NCI-H524 (cell line): ENCODE measurements at regions not wholly inside any gene's neighbourhood (a gene's known extent, or its start where the extent isn't known, plus 50 kb on each side); places are given as distances from the start of the nearest gene placed in this dataset.
"Not testable (repeated sequence)": the region's sequence is repeated elsewhere in the genome, so short reads cannot be mapped to it uniquely, and the experiment has no call there.

Experiments used
- DNase-seq, 2 experiments: peaks; one replicate each; lab custom pipeline; 2025; lab: John Stamatoyannopoulos, UW

GRCh38 chr1:73065339-73066041 lies 783.2 kb upstream of the NEGR1 start:
- DNase-seq: peak; percentile 45 to 87

- no peak for DNase-seq
Observed at GRCh38 chr1:73056826-73057225, 774.5 kb upstream of the NEGR1 start.

GRCh38 chr1:73044241-73045036 lies 762.1 kb upstream of the NEGR1 start:
- DNase-seq: no peak

DNA sequence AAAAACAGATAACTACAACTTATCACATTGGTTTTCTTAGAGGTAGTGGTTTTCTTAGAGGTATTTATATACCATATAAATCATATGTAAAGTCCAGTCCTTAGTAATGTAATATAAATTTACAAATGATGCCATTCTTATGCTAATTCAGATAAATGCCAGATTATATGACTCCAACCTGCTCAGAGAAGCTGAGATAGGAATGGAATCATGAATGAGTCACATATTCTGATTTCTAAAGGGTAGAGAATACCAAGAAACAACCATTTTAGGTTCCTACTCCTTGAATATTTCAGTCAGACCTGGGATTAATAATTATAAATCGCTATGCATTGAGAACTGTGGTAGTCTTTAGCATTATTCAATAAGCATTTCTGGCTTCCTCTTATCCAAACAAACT lies 760.1 kb upstream of the NEGR1 start:
- no peak for DNase-seq

- no peak for DNase-seq
Observed at GRCh38 chr1:73040811-73041210, 758.5 kb upstream of the NEGR1 start.

DNA sequence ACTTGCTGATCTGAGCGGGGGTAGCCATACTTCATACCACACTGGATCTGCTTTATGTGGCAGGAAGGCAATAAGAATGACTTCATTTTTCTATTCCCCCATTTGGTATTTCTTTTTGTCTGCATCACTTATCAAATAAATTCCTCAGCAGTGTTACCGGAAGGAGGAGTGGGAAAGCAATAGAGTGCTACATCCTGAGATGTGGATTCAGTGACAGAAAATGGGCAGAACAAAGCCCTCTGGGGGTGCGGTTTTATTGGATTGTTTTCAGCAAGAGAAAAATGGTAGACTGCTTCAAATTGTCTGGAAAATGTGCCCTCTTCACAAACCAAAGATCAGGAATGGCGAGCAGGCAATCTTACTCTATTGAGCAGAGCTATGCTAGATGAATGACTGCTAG lies 751.9 kb upstream of the NEGR1 start:
- no peak for DNase-seq

GRCh38 chr1:73033640-73034039 lies 751.3 kb upstream of the NEGR1 start:
- DNase-seq: no peak

- no peak for DNase-seq
Observed at GRCh38 chr1:73029571-73029970, 747.2 kb upstream of the NEGR1 start.

- no peak for DNase-seq
Observed at GRCh38 chr1:73026114-73026513, 743.8 kb upstream of the NEGR1 start.

DNA sequence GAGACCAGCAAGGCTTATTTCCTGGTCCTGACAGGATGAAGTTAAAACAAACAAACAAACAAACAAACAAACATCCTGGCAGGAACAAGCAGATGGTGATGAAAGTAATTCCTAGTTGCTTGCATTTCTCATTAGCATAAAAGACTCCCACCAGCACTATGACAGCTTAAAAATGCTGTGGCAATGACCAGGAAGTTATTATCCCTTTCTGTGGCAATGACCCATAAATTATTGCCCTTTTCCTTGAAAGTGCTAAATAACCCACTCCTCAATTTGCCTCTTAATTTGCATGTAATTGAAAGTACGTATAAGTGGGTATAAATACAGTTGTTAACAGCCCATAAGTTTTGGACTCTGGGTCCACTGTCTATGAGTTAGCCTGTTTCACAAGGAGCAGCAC lies 727.6 kb upstream of the NEGR1 start:
- DNase-seq: no peak

GRCh38 chr1:73009311-73009710 lies 727.0 kb upstream of the NEGR1 start:
- no peak for DNase-seq

DNA sequence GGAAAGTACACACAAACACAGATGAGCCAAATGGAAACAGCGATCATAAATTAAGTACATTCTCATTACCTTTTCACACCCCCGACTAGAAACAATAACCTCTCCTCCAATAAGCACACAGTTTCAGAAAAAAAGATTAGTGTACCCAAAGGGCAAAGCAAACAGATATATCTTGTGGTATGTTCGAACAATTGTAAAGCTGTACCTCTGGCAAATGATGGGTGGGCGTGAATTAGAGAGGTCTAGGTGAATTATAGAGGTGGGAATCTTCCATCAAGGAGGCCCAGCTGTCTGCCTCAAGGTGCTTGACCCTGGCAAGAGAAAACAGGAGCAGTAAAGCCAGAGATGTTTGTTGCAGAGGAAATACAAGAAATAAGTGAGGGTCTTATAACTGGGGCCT lies 715.3 kb upstream of the NEGR1 start:
- no peak for DNase-seq

- DNase-seq: no peak
Observed at GRCh38 chr1:72997041-72997440, 714.7 kb upstream of the NEGR1 start.

DNA sequence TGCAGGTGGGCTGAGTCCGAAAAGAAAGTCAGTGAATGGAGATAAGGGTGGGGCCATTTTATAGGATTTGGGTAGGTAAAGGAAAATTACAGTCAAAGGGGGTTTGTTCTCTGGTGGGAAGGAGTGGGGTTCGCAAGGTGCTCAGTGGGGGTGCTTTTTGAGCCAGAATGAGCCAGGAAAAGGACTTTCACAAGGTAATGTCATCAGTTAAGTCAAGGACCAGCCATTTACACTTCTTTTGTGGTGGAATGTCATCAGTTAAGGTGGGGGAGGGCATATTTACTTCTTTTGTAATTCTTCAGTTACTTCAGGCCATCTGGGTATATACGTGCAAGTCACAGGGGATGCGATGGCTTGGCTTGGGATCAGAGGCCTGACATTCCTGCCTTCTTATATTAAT lies 705.5 kb upstream of the NEGR1 start:
- DNase-seq: not testable (repeated sequence)

- DNase-seq: no peak
Observed at GRCh38 chr1:72986591-72987290, 704.4 kb upstream of the NEGR1 start.

DNA sequence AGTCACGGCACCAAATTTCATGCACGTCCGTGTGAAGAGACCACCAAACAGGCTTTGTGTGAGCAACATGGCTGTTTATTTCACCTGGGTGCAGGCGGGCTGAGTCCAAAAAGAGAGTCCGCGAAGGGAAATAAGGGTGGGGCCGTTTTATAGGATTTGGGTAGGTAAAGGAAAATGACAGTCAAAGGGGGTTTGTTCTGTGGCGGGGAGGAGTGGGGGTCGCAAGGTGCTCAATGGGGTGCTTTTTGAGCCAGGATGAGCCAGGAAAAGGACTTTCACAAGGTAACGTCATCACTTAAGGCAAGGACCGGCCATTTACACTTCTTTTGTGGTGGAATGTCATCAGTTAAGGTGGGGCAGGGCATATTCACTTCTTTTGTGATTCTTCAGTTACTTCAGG lies 702.7 kb upstream of the NEGR1 start:
- not testable (repeated sequence) for DNase-seq

DNA sequence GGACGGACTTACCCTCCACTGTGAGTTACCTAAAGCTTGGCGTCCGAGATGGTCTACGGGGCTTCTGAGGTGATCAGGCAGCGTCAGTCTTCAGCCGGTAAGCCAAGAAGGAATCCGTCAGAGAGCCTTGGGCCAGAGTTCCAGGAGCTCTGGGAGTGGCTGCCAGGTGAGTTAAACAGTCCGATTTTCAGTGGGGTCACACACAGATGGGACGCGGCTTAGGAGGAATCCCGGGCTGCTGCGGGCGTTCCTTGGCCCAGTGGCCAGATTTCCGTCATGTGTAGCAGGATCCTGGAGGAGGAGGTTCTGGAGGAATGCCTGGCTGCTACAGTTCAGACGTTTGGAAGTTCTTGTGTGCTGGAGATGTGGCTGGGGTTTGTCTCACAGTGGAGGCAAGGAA lies 700.7 kb upstream of the NEGR1 start:
- not testable (repeated sequence) for DNase-seq

DNA sequence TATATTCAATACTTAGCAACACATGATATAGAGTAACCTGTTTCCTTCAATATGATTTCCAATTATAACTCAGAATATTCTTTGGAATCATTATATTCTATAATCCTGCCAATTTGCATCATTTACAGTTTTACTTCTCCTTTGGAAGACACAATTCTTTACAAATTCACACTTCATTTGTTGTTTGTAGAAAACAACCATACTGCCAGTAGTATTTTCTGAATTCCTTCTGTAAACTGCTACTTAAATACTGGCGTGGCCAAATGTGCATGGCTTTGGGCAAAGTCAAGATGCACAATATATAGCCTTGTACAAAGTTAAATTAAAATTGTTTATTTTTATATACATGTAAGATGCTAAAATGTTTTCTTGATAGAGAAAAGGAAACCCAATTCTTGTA lies 687.1 kb upstream of the NEGR1 start:
- no peak for DNase-seq

DNA sequence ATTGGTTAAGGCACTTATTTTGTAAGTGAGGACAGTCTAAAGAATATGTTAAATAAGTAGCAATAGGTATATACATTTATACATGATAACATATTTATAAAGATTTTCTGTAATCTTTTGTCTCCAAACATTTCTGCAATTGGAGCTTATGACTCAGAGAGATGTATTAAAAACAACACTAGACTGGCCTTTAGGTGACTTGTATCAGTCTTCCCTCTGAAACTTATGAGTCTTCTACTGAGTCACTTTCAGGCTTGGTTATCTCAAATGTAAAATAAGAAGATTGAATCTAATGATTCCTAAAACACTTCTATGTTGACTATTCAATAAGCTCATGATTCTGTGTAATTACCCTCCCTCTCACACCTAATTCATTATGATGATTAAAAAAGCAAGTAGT lies 672.6 kb upstream of the NEGR1 start:
- DNase-seq: no peak

DNA sequence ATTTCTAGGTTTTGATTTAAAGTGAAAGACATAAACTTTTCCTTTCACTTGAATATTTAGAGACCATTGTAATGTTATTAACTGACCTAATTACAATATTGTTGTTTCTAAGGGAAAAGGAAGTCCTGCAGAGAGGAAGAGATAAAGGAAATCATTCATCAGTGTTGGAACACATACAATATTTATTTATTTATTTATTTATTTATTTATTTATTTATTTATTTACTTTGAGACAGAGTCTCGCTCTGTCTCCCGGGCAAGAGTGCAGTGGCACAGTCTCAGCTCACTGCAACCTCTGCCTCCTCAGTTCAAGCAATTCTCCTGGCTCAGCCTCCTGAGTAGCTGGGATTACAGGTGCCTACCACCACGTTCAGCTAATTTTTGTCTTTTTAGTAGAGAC lies 668.6 kb upstream of the NEGR1 start:
- not testable (repeated sequence) for DNase-seq

DNA sequence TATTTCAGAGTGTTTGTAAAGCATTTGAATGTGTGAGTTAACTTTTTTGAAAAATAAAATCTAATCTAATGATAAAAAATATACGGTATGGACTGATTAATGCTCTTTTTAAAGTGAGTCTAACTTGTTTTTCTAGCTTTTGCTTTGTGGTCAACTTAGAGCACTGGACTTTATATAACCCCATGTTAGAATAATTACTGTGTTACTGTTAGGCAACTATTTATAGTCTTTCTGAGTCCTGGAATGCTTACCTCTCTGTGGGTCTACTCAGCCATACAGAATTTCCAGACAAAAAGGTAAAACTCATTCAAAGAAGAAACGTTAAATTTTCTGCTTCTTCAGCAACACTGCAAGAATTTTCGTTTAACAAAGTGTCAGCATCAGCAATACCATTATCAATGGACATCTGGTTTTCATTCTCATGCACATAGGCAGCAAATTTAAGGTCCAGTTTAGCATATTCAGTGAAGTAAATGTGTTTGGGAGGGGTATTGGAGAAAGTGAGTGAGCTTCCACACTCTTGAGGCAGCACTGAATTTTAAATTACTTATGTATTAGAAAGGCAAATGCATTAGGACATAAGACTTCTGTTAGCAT lies 664.7 kb upstream of the NEGR1 start:
- no peak for DNase-seq

DNA sequence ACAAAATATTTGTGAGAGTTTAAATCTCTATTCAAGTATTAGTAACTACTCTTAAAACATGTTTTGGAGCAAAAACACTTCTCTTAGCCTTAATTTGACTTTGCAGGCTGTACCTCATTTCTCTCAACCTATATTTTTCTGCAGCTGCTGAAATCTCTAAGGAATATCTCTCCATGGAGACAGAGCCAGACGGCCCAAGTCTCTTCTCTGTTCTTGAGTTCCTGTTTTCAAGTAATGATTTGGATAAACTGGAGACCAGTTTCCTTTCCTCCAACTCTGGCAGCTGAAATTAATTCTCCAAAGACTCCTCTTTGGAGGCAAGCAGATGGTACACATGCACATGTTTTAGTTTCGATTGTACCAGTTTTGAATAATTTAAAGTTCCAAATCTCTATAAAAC lies 659.7 kb upstream of the NEGR1 start:
- DNase-seq: no peak

- no peak for DNase-seq
Observed at GRCh38 chr1:72938408-72938807, 656.1 kb upstream of the NEGR1 start.
